GM18526 (cell line): ENCODE measurements at regions not wholly inside any gene's neighbourhood (a gene's known extent, or its start where the extent isn't known, plus 50 kb on each side); places are given as distances from the start of the nearest gene placed in this dataset.

ENCODE experiments used
- POLR2A ChIP-seq: IDR thresholded peaks from 3 replicates; pipeline ENCODE4 v1.6.1; 2011; ENCODE audit not compliant: insufficient read length; ENCODE audit errors: extremely low read depth

GRCh38 chr4:132923516-132923915 is 225.6 kb upstream of the PCDH10 start:
- no peak for TF ChIP-seq POLR2A

GRCh38 chr4:132934911-132935310 is 214.2 kb upstream of the PCDH10 start:
- no peak for TF ChIP-seq POLR2A

- TF ChIP-seq POLR2A: no peak
Observed at GRCh38 chr4:132955146-132955545, 193.9 kb upstream of the PCDH10 start.

GRCh38 chr4:132956962-132957361 is 192.1 kb upstream of the PCDH10 start:
- TF ChIP-seq POLR2A: no peak

- no peak for TF ChIP-seq POLR2A
Observed at GRCh38 chr4:132958457-132959263, 190.4 kb upstream of the PCDH10 start.

- no peak for TF ChIP-seq POLR2A
Observed at GRCh38 chr4:132981611-132982010, 167.5 kb upstream of the PCDH10 start.

- no peak for TF ChIP-seq POLR2A
Observed at GRCh38 chr4:132982151-132982550, 166.9 kb upstream of the PCDH10 start.

GRCh38 chr4:132991111-132991510 is 158.0 kb upstream of the PCDH10 start:
- no peak for TF ChIP-seq POLR2A

- TF ChIP-seq POLR2A: no peak
Observed at GRCh38 chr4:132992686-132993085, 156.4 kb upstream of the PCDH10 start.

- no peak for TF ChIP-seq POLR2A
Observed at GRCh38 chr4:132998585-132999230, 150.4 kb upstream of the PCDH10 start.

- no peak for TF ChIP-seq POLR2A
Observed at GRCh38 chr4:133000012-133000411, 149.1 kb upstream of the PCDH10 start.

GRCh38 chr4:133003169-133003568 is 145.9 kb upstream of the PCDH10 start:
- TF ChIP-seq POLR2A: no peak

GRCh38 chr4:133014473-133015135 is 134.5 kb upstream of the PCDH10 start:
- no peak for TF ChIP-seq POLR2A

GRCh38 chr4:133045288-133045687 is 103.8 kb upstream of the PCDH10 start:
- no peak for TF ChIP-seq POLR2A

- no peak for TF ChIP-seq POLR2A
Observed at GRCh38 chr4:133046156-133046555, 102.9 kb upstream of the PCDH10 start.

GRCh38 chr4:133058701-133059100 is 90.4 kb upstream of the PCDH10 start:
- no peak for TF ChIP-seq POLR2A
